OCI-LY3 (cell line): ENCODE measurements at regions not wholly inside any gene's neighbourhood (a gene's known extent, or its start where the extent isn't known, plus 50 kb on each side); places are given as distances from the start of the nearest gene placed in this dataset.

ENCODE experiments used
- H2AFZ ChIP-seq: fragments of 200-600, 300-600 bp; shearing (Covaris generic); 2 replicates; pipeline ENCODE4 v1.6.0; 2014; ENCODE audit warnings: antibody characterized with exemption, low read depth, low read length
- H3K27ac ChIP-seq: fragments of 200-600, 300-600 bp; sonication (generic); 2 replicates; pipeline ENCODE4 v1.5.1; 2014; ENCODE audit warnings: mild to moderate bottlenecking, low read length, moderate library complexity, mixed read lengths
- H3K27me3 ChIP-seq: fragments of 200-600, 300-600 bp; sonication (generic); 2 replicates; pipeline ENCODE4 v1.6.1; 2014; ENCODE audit warnings: low read depth, low read length, mixed read lengths
- H3K36me3 ChIP-seq: fragments of 200-600, 300-600 bp; sonication (generic); replicated peaks from 2 replicates; pipeline ENCODE3; 2014; ENCODE audit warnings: low read depth, low read length, mixed read lengths
- H3K4me1 ChIP-seq: fragments of 300-600, 200-600 bp; sonication (generic); 2 replicates; pipeline ENCODE4 v1.6.1; 2014; ENCODE audit warnings: low read length, mixed read lengths
- H3K4me2 ChIP-seq: fragments of 200-600, 300-600 bp; sonication (generic); 2 replicates; pipeline ENCODE4 v1.6.1; 2014; ENCODE audit warnings: low read length, mixed read lengths
- H3K4me3 ChIP-seq: fragments of 300-600, 200-600 bp; sonication (generic); 2 replicates; pipeline ENCODE4 v1.5.1; 2014; ENCODE audit warnings: antibody characterized with exemption, mild to moderate bottlenecking, low read length, moderate library complexity
- H3K79me2 ChIP-seq: fragments of 300-600, 200-600 bp; shearing (Covaris generic); 2 replicates; pipeline ENCODE4 v1.6.1; 2014; ENCODE audit warnings: mild to moderate bottlenecking, low read length, mixed read lengths
- H3K9ac ChIP-seq: fragments of 300-600, 200-600 bp; shearing (Covaris generic); 2 replicates; pipeline ENCODE4 v1.6.0; 2014; ENCODE audit warnings: mild to moderate bottlenecking, low read length, moderate library complexity
- H3K9me3 ChIP-seq: fragments of 200-600, 300-600 bp; shearing (Covaris generic); 2 replicates; pipeline ENCODE4 v1.6.1; 2014; ENCODE audit warnings: low read length, mixed read lengths; ENCODE audit not compliant: insufficient read depth
- H4K20me1 ChIP-seq: fragments of 200-600, 300-600 bp; sonication (generic); 2 replicates; pipeline ENCODE4 v1.6.1; 2016; ENCODE audit warnings: low read length, mixed read lengths; ENCODE audit not compliant: insufficient read depth
- EZH2phosphoT487 ChIP-seq: fragments of 200-600 bp; shearing (Covaris generic); IDR thresholded peaks from 2 replicates; pipeline ENCODE4 v1.6.1; 2018; ENCODE audit warnings: antibody characterized with exemption, mixed run types, low read depth
- TF ChIP-seq, protein P1 (sequence below): fragments of 200-600, 300-600 bp; sonication (generic); IDR thresholded peaks from 2 replicates; pipeline ENCODE4 v1.5.1; 2014; ENCODE audit warnings: antibody characterized with exemption, low read length, low read depth

DNA sequence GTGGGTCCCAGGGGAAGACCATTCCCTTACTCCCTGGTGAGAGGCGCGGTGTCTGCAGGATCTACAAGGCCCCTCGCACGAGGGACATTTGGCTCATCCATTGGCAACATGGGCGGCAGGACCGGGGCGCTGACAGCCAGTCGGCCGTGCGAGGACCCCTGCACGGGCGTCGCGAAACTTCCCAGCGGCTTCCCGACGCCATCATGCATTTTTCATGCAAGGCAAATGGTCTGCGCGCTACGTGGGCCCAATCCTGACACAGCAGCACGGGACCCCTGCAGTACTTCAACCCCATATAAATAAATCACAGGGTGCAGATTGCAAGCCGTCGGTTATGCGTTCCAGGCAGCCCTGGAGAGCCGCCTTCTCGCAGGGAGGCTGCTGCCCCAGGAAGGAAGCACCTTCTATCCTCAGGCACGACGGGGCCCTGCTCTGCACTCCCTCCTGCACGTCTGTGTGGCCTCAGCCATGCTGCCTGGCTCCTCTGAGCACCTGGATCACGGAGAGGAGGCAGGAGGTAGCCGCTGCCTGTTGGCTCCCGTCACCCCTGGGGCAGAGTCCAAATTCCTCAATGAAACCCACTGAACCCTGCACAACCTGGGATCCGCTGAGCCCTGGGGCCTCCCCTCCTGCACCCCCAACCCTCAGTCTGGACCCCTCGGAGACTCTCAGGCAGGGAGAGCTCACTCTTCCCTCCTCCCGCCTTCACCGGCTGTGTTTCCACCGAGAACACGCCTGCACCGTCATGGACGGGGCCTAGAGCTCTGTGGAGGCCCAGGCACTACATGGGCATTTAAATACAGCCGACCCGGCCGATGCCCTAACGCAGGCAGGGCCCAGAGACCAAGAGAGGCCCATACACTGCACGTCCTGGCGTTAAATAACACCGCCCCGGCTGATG is 90.5 kb downstream of the PDGFA start:
- H3K9me3 ChIP-seq = no peaks in the 10 kb centered on the region
- no peak overlapping the region for H2AFZ ChIP-seq

DNA sequence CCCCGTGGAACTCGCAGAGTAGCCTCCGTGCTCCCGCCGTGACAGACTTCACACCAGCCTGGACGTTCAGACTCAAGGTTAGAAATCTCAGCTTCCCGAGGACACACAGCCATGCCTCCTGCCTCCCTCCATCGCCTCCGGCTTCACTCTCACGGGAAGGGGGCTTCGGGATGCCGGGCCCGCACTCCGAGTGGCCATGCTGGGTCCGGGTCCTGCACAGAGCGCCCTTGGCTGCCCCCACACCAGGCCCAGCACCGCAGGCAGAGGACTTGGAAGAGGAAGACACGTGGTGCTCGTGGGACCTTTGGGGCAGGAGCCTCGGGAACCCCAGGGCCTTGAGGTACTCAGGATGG is 89.8 kb downstream of the PDGFA start:
- no peaks in the 10 kb centered on the region for H3K9me3 ChIP-seq
- no peak overlapping the region for H2AFZ ChIP-seq
- no peaks in the 10 kb centered on the region for H3K4me1 ChIP-seq

More for the DNA sequence above, 90.5 kb downstream of the PDGFA start:
- Histone ChIP-seq H3K27ac (no peak overlapping the region), H3K4me2 (no peak overlapping the region), H3K9ac (no peak overlapping the region), H3K4me1 (no peaks in the 10 kb centered on the region), H3K79me2 (no peaks in the 10 kb centered on the region), H3K36me3 (no peaks in the 10 kb centered on the region), H3K4me3 (no peak overlapping the region), H3K27me3 (no peaks in the 10 kb centered on the region), H4K20me1 (no peaks in the 10 kb centered on the region)
- TF ChIP-seq, protein P1, sequence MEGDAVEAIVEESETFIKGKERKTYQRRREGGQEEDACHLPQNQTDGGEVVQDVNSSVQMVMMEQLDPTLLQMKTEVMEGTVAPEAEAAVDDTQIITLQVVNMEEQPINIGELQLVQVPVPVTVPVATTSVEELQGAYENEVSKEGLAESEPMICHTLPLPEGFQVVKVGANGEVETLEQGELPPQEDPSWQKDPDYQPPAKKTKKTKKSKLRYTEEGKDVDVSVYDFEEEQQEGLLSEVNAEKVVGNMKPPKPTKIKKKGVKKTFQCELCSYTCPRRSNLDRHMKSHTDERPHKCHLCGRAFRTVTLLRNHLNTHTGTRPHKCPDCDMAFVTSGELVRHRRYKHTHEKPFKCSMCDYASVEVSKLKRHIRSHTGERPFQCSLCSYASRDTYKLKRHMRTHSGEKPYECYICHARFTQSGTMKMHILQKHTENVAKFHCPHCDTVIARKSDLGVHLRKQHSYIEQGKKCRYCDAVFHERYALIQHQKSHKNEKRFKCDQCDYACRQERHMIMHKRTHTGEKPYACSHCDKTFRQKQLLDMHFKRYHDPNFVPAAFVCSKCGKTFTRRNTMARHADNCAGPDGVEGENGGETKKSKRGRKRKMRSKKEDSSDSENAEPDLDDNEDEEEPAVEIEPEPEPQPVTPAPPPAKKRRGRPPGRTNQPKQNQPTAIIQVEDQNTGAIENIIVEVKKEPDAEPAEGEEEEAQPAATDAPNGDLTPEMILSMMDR = no peak
- TF ChIP-seq EZH2phosphoT487 = no peak

DNA sequence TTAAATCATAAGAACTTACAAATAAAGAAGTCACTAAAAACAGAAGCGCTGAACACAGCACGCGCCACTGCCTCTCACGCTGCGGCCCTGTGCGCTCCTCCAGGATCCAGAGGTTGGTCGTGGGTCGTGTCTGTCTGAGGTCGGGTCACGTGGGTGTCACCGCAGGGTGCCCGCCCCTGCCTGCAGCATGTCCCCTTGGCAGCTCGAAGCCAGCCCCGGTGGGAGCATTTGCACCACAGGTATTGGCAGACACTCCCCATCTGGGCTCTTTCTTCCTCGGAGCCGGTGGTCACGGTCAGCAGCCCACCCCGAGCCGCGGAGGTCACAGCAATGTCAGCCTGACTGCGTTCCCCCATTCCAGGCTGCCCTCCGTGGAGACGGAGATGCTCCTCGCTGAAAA is 88.6 kb downstream of the PDGFA start:
- TF ChIP-seq, protein P1 = no peak
- no peak for TF ChIP-seq EZH2phosphoT487
- H3K27ac ChIP-seq = no peak overlapping the region

More for the DNA sequence above, 89.8 kb downstream of the PDGFA start:
- Histone ChIP-seq H3K27ac (no peak overlapping the region), H3K36me3 (no peaks in the 10 kb centered on the region), H3K79me2 (no peaks in the 10 kb centered on the region), H4K20me1 (no peaks in the 10 kb centered on the region), H3K9ac (no peak overlapping the region), H3K27me3 (no peaks in the 10 kb centered on the region), H3K4me3 (no peak overlapping the region), H3K4me2 (no peak overlapping the region)
- TF ChIP-seq, protein P1 = no peak
- TF ChIP-seq EZH2phosphoT487 = no peak

DNA sequence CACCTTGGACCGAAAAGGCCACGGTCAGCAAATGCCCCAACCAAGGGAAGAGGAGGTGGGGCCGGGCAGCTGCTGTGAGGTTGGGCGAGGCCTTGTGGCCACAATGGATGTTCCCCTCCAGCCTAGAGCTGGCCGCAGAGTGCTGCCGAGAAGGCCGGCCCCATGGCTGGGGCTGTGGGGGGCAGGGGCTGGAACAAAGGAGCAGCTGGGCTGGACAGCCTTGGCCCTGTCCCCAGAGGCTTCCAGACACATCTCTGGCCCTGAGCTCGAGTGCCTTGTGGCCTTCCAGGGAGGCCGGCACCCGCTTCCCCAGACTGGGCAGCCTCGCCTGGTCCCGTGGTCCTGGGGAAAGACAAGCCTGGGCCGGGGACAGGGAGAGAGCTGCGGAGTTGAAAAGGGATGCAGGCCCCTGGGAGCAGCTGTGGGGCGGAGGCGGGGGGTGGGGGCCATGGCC is 88.0 kb downstream of the PDGFA start:
- no peaks in the 10 kb centered on the region for H3K36me3 ChIP-seq
- TF ChIP-seq, protein P1 = no peak
- TF ChIP-seq EZH2phosphoT487 = no peak
- H3K4me2 ChIP-seq = no peak overlapping the region
- no peak overlapping the region for H2AFZ ChIP-seq
- no peaks in the 10 kb centered on the region for H4K20me1 ChIP-seq
- H3K9me3 ChIP-seq = no peaks in the 10 kb centered on the region
- no peak overlapping the region for H3K9ac ChIP-seq
- H3K4me3 ChIP-seq = no peak overlapping the region
- H3K27me3 ChIP-seq = no peaks in the 10 kb centered on the region
- no peak overlapping the region for H3K27ac ChIP-seq
- no peaks in the 10 kb centered on the region for H3K79me2 ChIP-seq
- no peaks in the 10 kb centered on the region for H3K4me1 ChIP-seq

More for the DNA sequence above, 88.6 kb downstream of the PDGFA start:
- Histone ChIP-seq H3K27me3 (no peaks in the 10 kb centered on the region), H2AFZ (no peak overlapping the region), H3K9me3 (no peaks in the 10 kb centered on the region), H3K4me2 (no peak overlapping the region), H3K79me2 (no peaks in the 10 kb centered on the region), H3K4me1 (no peaks in the 10 kb centered on the region), H4K20me1 (no peaks in the 10 kb centered on the region), H3K9ac (no peak overlapping the region), H3K4me3 (no peak overlapping the region), H3K36me3 (no peaks in the 10 kb centered on the region)
